ENCODE measurements at regions not wholly inside any gene's neighbourhood (a gene's known extent, or its start where the extent isn't known, plus 50 kb on each side); places are given as distances from the start of the nearest gene placed in this dataset.

- DNase-seq (ENCODE audit: low spot score in 2 of 2): no peak
- H3K4me3 Mint-ChIP-seq: no peak overlapping the region
- no peaks in the 10 kb centered on the region for H3K36me3 Mint-ChIP-seq
- no peak for ATAC-seq
- H3K4me1 Mint-ChIP-seq: no peaks in the 10 kb centered on the region
- H3K27ac Mint-ChIP-seq: no peak overlapping the region
- peaks cover 10% of the 10 kb centered on the region for H3K9me3 Mint-ChIP-seq
These were observed 183.3 kb upstream of the ADGRL2 start for GRCh38 chr1:81617308-81617967.

- Mint-ChIP-seq H3K36me3 (no peaks in the 10 kb centered on the region), H3K4me1 (no peaks in the 10 kb centered on the region), H3K27ac (no peak overlapping the region), H3K9me3 (peaks cover 17% of the 10 kb centered on the region), H3K4me3 (no peak overlapping the region)
- DNase-seq (ENCODE audit: low spot score in 2 of 2) (no peak), ATAC-seq (no peak)
These were observed 186.9 kb upstream of the ADGRL2 start for GRCh38 chr1:81613803-81614202.

- Mint-ChIP-seq H3K27ac (no peak overlapping the region), H3K36me3 (no peaks in the 10 kb centered on the region), H3K4me1 (no peaks in the 10 kb centered on the region), H3K9me3 (peaks cover 20% of the 10 kb centered on the region), H3K4me3 (no peak overlapping the region)
- DNase-seq (ENCODE audit: low spot score in 2 of 2) (no peak), ATAC-seq (no peak)
These were observed 192.8 kb upstream of the ADGRL2 start for GRCh38 chr1:81607924-81608323.

DNA sequence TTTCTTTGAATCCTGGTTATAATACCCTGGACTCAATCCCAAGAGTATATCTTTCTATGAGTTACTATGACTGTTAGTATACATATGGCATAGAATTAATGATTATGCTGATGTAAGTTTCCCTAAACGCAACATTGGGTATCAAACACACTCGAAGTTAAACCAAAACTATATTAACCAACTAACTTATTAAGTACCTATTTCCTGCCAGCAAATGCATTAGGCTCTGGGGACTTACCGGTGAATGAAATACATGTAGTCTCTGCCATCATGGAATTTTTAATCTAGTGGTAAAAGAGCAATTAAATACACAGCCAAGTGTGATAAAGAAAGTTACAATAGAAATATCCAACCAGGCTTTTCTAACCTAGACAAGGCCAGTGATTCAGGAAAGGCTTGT lies 193.6 kb upstream of the ADGRL2 start:
- no peaks in the 10 kb centered on the region for H3K36me3 Mint-ChIP-seq
- no peaks in the 10 kb centered on the region for H3K4me1 Mint-ChIP-seq
- no peak overlapping the region for H3K27ac Mint-ChIP-seq
- ATAC-seq (no peak), DNase-seq (ENCODE audit: low spot score in 2 of 2) (no peak)
- H3K9me3 Mint-ChIP-seq: peaks cover 20% of the 10 kb centered on the region
- no peak overlapping the region for H3K4me3 Mint-ChIP-seq

- no peak for ATAC-seq
- H3K4me1 Mint-ChIP-seq: no peaks in the 10 kb centered on the region
- no peaks in the 10 kb centered on the region for H3K36me3 Mint-ChIP-seq
- no peak overlapping the region for H3K27ac Mint-ChIP-seq
- no peak overlapping the region for H3K4me3 Mint-ChIP-seq
- peaks cover 19% of the 10 kb centered on the region for H3K9me3 Mint-ChIP-seq
- DNase-seq (ENCODE audit: low spot score in 2 of 2): no peak
These were observed 194.1 kb upstream of the ADGRL2 start for GRCh38 chr1:81606656-81607055.

GRCh38 chr1:81605023-81605422 lies 195.7 kb upstream of the ADGRL2 start:
- no peaks in the 10 kb centered on the region for H3K36me3 Mint-ChIP-seq
- H3K27ac Mint-ChIP-seq: no peak overlapping the region
- ATAC-seq (no peak), DNase-seq (ENCODE audit: low spot score in 2 of 2) (no peak)
- H3K9me3 Mint-ChIP-seq: peaks cover 22% of the 10 kb centered on the region
- no peak overlapping the region for H3K4me3 Mint-ChIP-seq
- H3K4me1 Mint-ChIP-seq: no peaks in the 10 kb centered on the region

DNA sequence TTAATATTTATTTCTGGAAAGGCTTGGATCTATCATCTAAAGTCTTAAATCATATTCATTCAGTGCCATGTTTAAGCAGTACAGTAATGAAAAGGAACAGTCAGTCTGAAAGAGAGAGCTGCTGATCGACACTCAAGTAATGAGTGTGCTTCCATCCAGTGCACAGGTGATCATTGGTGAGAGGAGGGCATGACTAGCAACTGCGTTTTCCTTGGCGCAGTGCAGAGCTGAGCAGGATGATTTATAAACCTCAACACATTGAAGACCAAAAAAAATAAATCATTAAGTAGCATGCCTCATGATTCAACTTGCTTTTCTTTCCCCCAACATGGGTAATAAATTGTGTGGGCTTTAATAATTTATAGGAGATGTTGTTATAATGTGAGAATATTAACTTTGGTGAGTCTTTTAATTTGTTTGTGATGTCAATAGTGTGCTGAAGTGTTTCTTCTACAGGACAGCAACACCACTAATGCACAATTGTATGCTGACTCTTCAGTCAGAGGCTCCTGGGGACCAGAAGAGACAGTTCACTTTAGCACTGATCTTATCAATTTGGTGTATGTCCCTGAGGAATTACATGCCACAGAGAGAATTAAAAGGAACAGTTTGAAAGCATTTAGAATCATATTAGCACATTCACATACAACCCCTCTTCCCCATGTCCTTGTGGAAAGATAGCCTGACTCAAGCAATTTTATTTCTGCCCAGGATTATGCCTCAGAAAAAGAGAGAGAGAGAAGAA lies 199.7 kb upstream of the ADGRL2 start:
- Mint-ChIP-seq H3K4me1 (no peaks in the 10 kb centered on the region), H3K9me3 (peaks cover 26% of the 10 kb centered on the region), H3K4me3 (no peak overlapping the region), H3K27ac (no peak overlapping the region), H3K36me3 (no peaks in the 10 kb centered on the region)
- no peak for DNase-seq (ENCODE audit: low spot score in 2 of 2)
- no peak for ATAC-seq

DNA sequence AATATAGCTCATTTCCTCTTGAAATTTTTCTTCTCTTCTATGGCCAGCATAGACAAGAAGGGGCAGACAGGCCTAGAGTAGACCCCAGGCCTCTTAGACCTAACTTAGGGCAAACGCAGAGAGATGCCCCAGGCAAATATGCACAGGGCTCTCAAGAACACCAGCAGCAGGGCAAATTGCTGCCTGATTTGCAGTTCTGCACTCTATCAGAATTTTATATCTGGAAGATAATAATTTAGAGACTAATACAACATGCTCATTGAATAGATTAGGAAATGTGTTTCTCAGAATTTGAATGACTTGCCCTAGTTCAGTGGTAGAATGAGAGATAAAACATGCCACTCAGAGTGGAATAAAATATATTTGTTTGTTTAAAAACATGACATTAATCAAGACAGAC lies 200.4 kb upstream of the ADGRL2 start:
- Mint-ChIP-seq H3K4me3 (no peak overlapping the region), H3K4me1 (no peaks in the 10 kb centered on the region), H3K36me3 (no peaks in the 10 kb centered on the region), H3K27ac (no peak overlapping the region), H3K9me3 (peaks cover 24% of the 10 kb centered on the region)
- ATAC-seq (no peak), DNase-seq (ENCODE audit: low spot score in 2 of 2) (no peak)

GRCh38 chr1:81598623-81599022 lies 202.1 kb upstream of the ADGRL2 start:
- Mint-ChIP-seq H3K4me3 (no peak overlapping the region), H3K9me3 (peaks cover 25% of the 10 kb centered on the region), H3K27ac (no peak overlapping the region), H3K4me1 (no peaks in the 10 kb centered on the region), H3K36me3 (no peaks in the 10 kb centered on the region)
- no peak for ATAC-seq
- no peak for DNase-seq (ENCODE audit: low spot score in 2 of 2)

DNA sequence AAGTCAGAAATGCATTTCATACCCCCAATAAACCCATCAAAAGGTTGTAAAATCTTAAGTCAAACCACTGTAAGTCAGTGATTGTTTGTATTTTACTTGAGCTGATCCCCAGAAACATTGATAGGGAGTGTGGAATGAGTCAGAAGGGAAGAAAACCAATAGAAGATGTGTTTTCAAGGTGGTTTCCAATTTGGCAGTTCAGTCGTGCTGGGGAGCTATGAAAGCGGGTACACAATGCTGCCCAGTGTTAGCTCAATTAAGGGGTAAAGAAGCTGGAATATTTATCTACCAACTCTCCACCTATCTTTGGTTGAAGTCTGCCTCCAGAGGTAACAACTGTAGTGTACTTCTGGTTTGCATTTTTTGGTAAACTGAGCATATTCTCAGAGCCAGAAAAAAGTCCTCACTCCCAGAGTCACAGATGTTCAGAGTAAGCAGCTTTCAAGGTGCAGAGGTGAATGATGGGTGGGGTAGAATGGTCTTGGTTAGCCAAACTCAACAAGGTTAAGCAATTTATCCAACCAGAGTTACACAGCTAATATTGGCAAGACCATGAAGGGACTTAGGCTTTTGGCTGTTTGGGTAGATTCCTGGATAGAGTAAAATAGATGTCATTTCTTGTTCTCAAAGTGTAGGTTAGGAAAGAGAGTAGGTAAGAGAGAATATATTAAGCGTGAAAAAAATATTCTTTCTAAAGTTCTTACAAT lies 202.9 kb upstream of the ADGRL2 start:
- no peaks in the 10 kb centered on the region for H3K4me1 Mint-ChIP-seq
- no peaks in the 10 kb centered on the region for H3K36me3 Mint-ChIP-seq
- DNase-seq (ENCODE audit: low spot score in 2 of 2) (no peak), ATAC-seq (no peak)
- H3K9me3 Mint-ChIP-seq: peaks cover 25% of the 10 kb centered on the region
- H3K27ac Mint-ChIP-seq: no peak overlapping the region
- H3K4me3 Mint-ChIP-seq: no peak overlapping the region

DNA sequence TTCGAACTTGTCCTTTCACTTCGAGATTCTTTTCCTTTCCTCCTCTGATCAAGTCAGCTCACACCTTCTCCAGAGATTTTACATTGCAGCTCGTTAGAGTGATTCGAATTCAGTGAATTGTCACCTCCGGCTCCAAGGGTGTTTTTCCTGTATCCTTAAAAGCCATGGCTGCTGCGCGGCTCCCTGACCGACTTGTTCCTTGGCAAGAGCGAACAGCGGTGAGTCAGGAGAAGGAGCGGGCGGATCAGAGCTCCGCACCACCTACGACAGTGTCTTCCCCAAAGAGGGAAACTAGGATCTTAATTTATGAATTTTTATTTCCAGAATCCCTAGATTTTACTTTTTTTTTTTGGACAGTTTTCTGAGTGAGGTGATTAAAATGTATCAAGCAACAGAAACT lies 204.4 kb upstream of the ADGRL2 start:
- DNase-seq (ENCODE audit: low spot score in 2 of 2) (no peak), ATAC-seq (no peak)
- Mint-ChIP-seq H3K9me3 (peaks cover 20% of the 10 kb centered on the region), H3K4me3 (no peak overlapping the region), H3K27ac (no peak overlapping the region), H3K4me1 (no peaks in the 10 kb centered on the region), H3K36me3 (no peaks in the 10 kb centered on the region)

DNA sequence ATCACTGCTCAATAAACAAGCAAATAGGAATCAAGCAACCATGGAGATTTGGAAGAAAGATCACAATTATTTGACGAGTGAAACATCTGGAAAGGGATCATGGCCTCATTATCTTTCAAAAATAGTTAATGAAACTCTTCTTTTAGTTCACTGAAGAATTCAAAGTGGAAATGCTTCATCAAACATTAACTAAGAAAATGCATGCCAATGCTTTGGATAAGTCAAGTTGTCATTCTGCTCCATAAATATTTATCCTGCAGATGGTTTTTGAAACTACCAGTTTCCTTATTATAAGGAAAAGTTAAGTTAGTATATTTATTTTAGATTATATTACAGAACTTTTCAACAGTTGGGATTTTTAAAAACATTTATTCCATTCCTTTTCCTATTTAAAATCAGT lies 206.5 kb upstream of the ADGRL2 start:
- H3K36me3 Mint-ChIP-seq: no peaks in the 10 kb centered on the region
- no peak overlapping the region for H3K4me3 Mint-ChIP-seq
- no peak for DNase-seq (ENCODE audit: low spot score in 2 of 2)
- ATAC-seq: no peak
- H3K9me3 Mint-ChIP-seq: peaks cover 24% of the 10 kb centered on the region
- no peak overlapping the region for H3K27ac Mint-ChIP-seq
- H3K4me1 Mint-ChIP-seq: no peaks in the 10 kb centered on the region

- H3K27ac Mint-ChIP-seq: no peak overlapping the region
- H3K36me3 Mint-ChIP-seq: no peaks in the 10 kb centered on the region
- H3K4me3 Mint-ChIP-seq: no peak overlapping the region
- peaks cover 26% of the 10 kb centered on the region for H3K9me3 Mint-ChIP-seq
- H3K4me1 Mint-ChIP-seq: no peaks in the 10 kb centered on the region
- DNase-seq (ENCODE audit: low spot score in 2 of 2): no peak
- no peak for ATAC-seq
These were observed 208.5 kb upstream of the ADGRL2 start for GRCh38 chr1:81592233-81592632.

GRCh38 chr1:81590171-81590570 lies 210.6 kb upstream of the ADGRL2 start:
- Mint-ChIP-seq H3K4me3 (no peak overlapping the region), H3K27ac (no peak overlapping the region), H3K36me3 (no peaks in the 10 kb centered on the region), H3K4me1 (no peaks in the 10 kb centered on the region), H3K9me3 (peaks cover 30% of the 10 kb centered on the region)
- no peak for ATAC-seq
- DNase-seq (ENCODE audit: low spot score in 2 of 2): no peak

- ATAC-seq (no peak), DNase-seq (ENCODE audit: low spot score in 2 of 2) (no peak)
- Mint-ChIP-seq H3K36me3 (no peaks in the 10 kb centered on the region), H3K4me1 (no peaks in the 10 kb centered on the region), H3K4me3 (no peak overlapping the region), H3K9me3 (peaks cover 24% of the 10 kb centered on the region), H3K27ac (no peak overlapping the region)
These were observed 212.6 kb upstream of the ADGRL2 start for GRCh38 chr1:81588149-81588548.

- Mint-ChIP-seq H3K4me1 (no peaks in the 10 kb centered on the region), H3K36me3 (no peaks in the 10 kb centered on the region), H3K9me3 (peaks cover 24% of the 10 kb centered on the region), H3K27ac (no peak overlapping the region), H3K4me3 (no peak overlapping the region)
- DNase-seq (ENCODE audit: low spot score in 2 of 2): no peak
- no peak for ATAC-seq
These were observed 213.3 kb upstream of the ADGRL2 start for GRCh38 chr1:81587426-81587825.

Measured in stimulated activated effector memory CD8-positive, alpha-beta T cell treated with anti-CD3 and anti-CD28 coated beads, Interleukin-12 subunit alpha, Interleukin-12 subunit beta, amount 100 ng/mL, for 72 hours (primary cell).